ENCODE measurements at regions not wholly inside any gene's neighbourhood (a gene's known extent, or its start where the extent isn't known, plus 50 kb on each side); places are given as distances from the start of the nearest gene placed in this dataset.

- DNase-seq (ENCODE audit: low read depth, low spot score) (peak; percentile 28), ATAC-seq (peak; percentile 95)
- Histone ChIP-seq H2AFZ (ENCODE audit: low read depth, low read length, poor library complexity, severe bottlenecking) (no peak overlapping the region), H3K36me3 (ENCODE audit: control insufficient read depth in 1 of 2, insufficient read depth in 2 of 2, low read length in 2 of 2) (no peaks in the 10 kb centered on the region), H3K79me2 (ENCODE audit: insufficient read depth, low read length) (no peaks in the 10 kb centered on the region), H3K9me3 (ENCODE audit: control insufficient read depth in 1 of 2, insufficient read depth in 1 of 2, low read depth in 1 of 2, low read length in 2 of 2) (no peaks in the 10 kb centered on the region), H3K4me1 (ENCODE audit: control insufficient read depth in 1 of 2, insufficient read depth in 2 of 2, low read length in 2 of 2) (no peaks in the 10 kb centered on the region), H3K9ac (ENCODE audit: low read length) (no peak overlapping the region), H3K27me3 (ENCODE audit: insufficient read depth, low read length) (no peaks in the 10 kb centered on the region), H3K4me2 (ENCODE audit: low read length) (no peak overlapping the region), H4K20me1 (ENCODE audit: insufficient read depth) (no peaks in the 10 kb centered on the region), H3K4me3 (replicated peaks in 1 of 2; ENCODE audit: low read depth in 1 of 2, low read length in 2 of 2) (no peak overlapping the region), H3K27ac (ENCODE audit: low read depth, low read length) (no peak overlapping the region), H3K9me2 (ENCODE audit: insufficient read depth) (no peaks in the 10 kb centered on the region)
- BruUV-seq (replicated peaks), result no TSS peak
- intact Hi-C loops (cut with micrococcal nuclease), result loop anchor here (10.0 kb wide), 1 partner anchor 657 kb away; no protein-coding TSS in a partner anchor
- ChIA-PET CTCF (interaction anchor here (0.6 to 1.8 kb wide), 9 partner anchors 8 to 271 kb away, joined by 3 to 12 read pairs (median 3); no protein-coding TSS in a partner anchor), RAD21 (ENCODE audit: low non-redundant PET in 1 of 2, low total read pairs in 2 of 2, uncharacterized antibody in 2 of 2, unreplicated experiment in 2 of 2) (no interaction called here), POLR2A (interaction anchor here (0.6 kb wide), 1 partner anchor 222 kb away, joined by 3 read pairs; the partner anchor contains the start of gene ADAM17)
- TF ChIP-seq POLR2AphosphoS5 (IDR thresholded peaks at IDR 0.05; ENCODE audit: low read depth, low read length) (0 out of 2 replicates have a peak, but pooled peaks have one; percentile 15), ELF1 (IDR thresholded peaks at IDR 0.05; ENCODE audit: borderline replicate concordance, low read depth) (no peak), EZH2phosphoT487 (IDR thresholded peaks at IDR 0.05; ENCODE audit: borderline replicate concordance) (no peak), TCF7L2 (IDR thresholded peaks at IDR 0.05; ENCODE audit: borderline replicate concordance, extremely low read depth, insufficient read depth, insufficient read length) (peak; percentile 59), ZNF274 (IDR thresholded peaks at IDR 0.05; ENCODE audit: low read depth, low read length) (no peak), CBX3 (IDR thresholded peaks at IDR 0.05; ENCODE audit: low read depth) (no peak), YY1 (IDR thresholded peaks at IDR 0.05; ENCODE audit: extremely low read depth, insufficient replicate concordance, low read depth, low read length) (no peak), REST (IDR thresholded peaks at IDR 0.05; ENCODE audit: low read depth) (no peak), EGR1 (IDR thresholded peaks at IDR 0.05; ENCODE audit: low read depth) (no peak), ZFX (IDR thresholded peaks at IDR 0.05) (no peak), CEBPB (IDR thresholded peaks at IDR 0.05; ENCODE audit: low read depth) (no peak), EZH2 (IDR thresholded peaks at IDR 0.05) (no peak), JUND (IDR thresholded peaks at IDR 0.05) (no peak), RAD21 (IDR thresholded peaks at IDR 0.05; ENCODE audit: low read depth) (peak; percentile 72), SP1 (IDR thresholded peaks at IDR 0.05; ENCODE audit: low read depth) (no peak), SIN3A (IDR thresholded peaks at IDR 0.05; ENCODE audit: low read depth) (no peak), FOSL1 (IDR thresholded peaks at IDR 0.05; ENCODE audit: low read depth) (no peak), POLR2A (IDR thresholded peaks at IDR 0.05; ENCODE audit: borderline replicate concordance, extremely low read depth, insufficient read depth, insufficient read length) (no peak)
- TF ChIP-seq, protein P1, sequence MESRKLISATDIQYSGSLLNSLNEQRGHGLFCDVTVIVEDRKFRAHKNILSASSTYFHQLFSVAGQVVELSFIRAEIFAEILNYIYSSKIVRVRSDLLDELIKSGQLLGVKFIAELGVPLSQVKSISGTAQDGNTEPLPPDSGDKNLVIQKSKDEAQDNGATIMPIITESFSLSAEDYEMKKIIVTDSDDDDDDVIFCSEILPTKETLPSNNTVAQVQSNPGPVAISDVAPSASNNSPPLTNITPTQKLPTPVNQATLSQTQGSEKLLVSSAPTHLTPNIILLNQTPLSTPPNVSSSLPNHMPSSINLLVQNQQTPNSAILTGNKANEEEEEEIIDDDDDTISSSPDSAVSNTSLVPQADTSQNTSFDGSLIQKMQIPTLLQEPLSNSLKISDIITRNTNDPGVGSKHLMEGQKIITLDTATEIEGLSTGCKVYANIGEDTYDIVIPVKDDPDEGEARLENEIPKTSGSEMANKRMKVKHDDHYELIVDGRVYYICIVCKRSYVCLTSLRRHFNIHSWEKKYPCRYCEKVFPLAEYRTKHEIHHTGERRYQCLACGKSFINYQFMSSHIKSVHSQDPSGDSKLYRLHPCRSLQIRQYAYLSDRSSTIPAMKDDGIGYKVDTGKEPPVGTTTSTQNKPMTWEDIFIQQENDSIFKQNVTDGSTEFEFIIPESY (IDR thresholded peaks at IDR 0.05; ENCODE audit: extremely low read depth, insufficient replicate concordance, low read length), result no peak
- TF ChIP-seq, protein P2, sequence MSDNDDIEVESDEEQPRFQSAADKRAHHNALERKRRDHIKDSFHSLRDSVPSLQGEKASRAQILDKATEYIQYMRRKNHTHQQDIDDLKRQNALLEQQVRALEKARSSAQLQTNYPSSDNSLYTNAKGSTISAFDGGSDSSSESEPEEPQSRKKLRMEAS (IDR thresholded peaks at IDR 0.05), result no peak; the same call in 1 of the 2 replicates
- TF ChIP-seq, protein P3, sequence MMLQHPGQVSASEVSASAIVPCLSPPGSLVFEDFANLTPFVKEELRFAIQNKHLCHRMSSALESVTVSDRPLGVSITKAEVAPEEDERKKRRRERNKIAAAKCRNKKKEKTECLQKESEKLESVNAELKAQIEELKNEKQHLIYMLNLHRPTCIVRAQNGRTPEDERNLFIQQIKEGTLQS (IDR thresholded peaks at IDR 0.05), result no peak
Observed at GRCh38 chr2:9778012-9778411, 65.3 kb upstream of the TAF1B start.

All from HCT116 (cell line).